Stimulated activated naive B cell treated with anti-CD40 and anti-IgM and Interleukin-4, amounts not matched to agents 10 μg/mL and 1 μg/mL and 100 μg/mL, for 72 hours (primary cell): ENCODE measurements at regions not wholly inside any gene's neighbourhood (a gene's known extent, or its start where the extent isn't known, plus 50 kb on each side); places are given as distances from the start of the nearest gene placed in this dataset.
"Not testable (repeated sequence)": the region's sequence is repeated elsewhere in the genome, so short reads cannot be mapped to it uniquely, and the experiment has no call there.

ENCODE experiments used
- ATAC-seq, 2 donors: fragments of 150-1000 bp; cut with Tn5 transposase; replicated peaks; 2 replicates each; pipeline ENCODE4 v1.10.0; 2021; ENCODE audit warnings: moderate library complexity in 1 of 2
- DNase-seq: peaks from one replicate; pipeline ENCODE4 v3.0.0; 2021
- H3K27ac Mint-ChIP-seq: one replicate; pipeline ENCODE4 v1.8.0; 2022; ENCODE audit warnings: mild to moderate bottlenecking, mixed read lengths
- H3K27me3 Mint-ChIP-seq, 2 donors: one replicate each; pipeline ENCODE4 v1.8.0; 2022; ENCODE audit warnings: mixed read lengths in 2 of 2
- H3K36me3 Mint-ChIP-seq, 2 donors: one replicate each; pipeline ENCODE4 v1.8.0; 2022; ENCODE audit warnings: mixed read lengths in 2 of 2, mild to moderate bottlenecking in 1 of 2
- H3K4me1 Mint-ChIP-seq, 2 donors: one replicate each; pipeline ENCODE4 v1.8.0; 2022; ENCODE audit warnings: mixed read lengths in 2 of 2, mild to moderate bottlenecking in 1 of 2
- H3K4me3 Mint-ChIP-seq, 2 donors: one replicate each; pipeline ENCODE4 v1.8.0; 2022; ENCODE audit warnings: mild to moderate bottlenecking in 2 of 2, mixed read lengths in 2 of 2, moderate library complexity in 1 of 2
- H3K9me3 Mint-ChIP-seq, 2 donors: one replicate each; pipeline ENCODE4 v1.8.0; 2022; ENCODE audit warnings: mixed read lengths in 2 of 2, mild to moderate bottlenecking in 1 of 2

- Mint-ChIP-seq H3K4me1 (no peaks in the 10 kb centered on the region), H3K27me3 (peaks cover 4 to 11% of the 10 kb centered on the region in 2 donors), H3K4me3 (no peak overlapping the region), H3K36me3 (no peaks in the 10 kb centered on the region), H3K9me3 (no peaks in the 10 kb centered on the region), H3K27ac (no peak overlapping the region)
- no peak for ATAC-seq
- no peak for DNase-seq
Measured at GRCh38 chr12:42002563-42002962, 142.1 kb downstream of the GXYLT1 start.

- Mint-ChIP-seq H3K36me3 (no peaks in the 10 kb centered on the region), H3K27me3 (peaks cover 0 to 4% of the 10 kb centered on the region in 2 donors), H3K4me3 (no peak overlapping the region), H3K4me1 (no peaks in the 10 kb centered on the region), H3K9me3 (no peaks in the 10 kb centered on the region), H3K27ac (no peak overlapping the region)
- DNase-seq (no peak), ATAC-seq (no peak)
Measured at GRCh38 chr12:41998436-41998835, 146.2 kb downstream of the GXYLT1 start.

- Mint-ChIP-seq H3K9me3 (peaks cover 0 to 8% of the 10 kb centered on the region in 2 donors), H3K4me3 (no peak overlapping the region), H3K4me1 (peaks cover 5 to 6% of the 10 kb centered on the region in 2 donors), H3K27ac (no peak overlapping the region), H3K27me3 (no peaks in the 10 kb centered on the region), H3K36me3 (peaks cover 0 to 3% of the 10 kb centered on the region in 2 donors)
- no peak for DNase-seq
- ATAC-seq: no peak
Measured at GRCh38 chr12:41993283-41993682, 151.4 kb downstream of the GXYLT1 start.

- no peak for ATAC-seq
- Mint-ChIP-seq H3K4me3 (no peak overlapping the region), H3K36me3 (peaks cover 0 to 3% of the 10 kb centered on the region in 2 donors), H3K4me1 (peaks cover 5 to 6% of the 10 kb centered on the region in 2 donors), H3K27ac (no peak overlapping the region), H3K9me3 (peaks cover 0 to 8% of the 10 kb centered on the region in 2 donors), H3K27me3 (no peaks in the 10 kb centered on the region)
- no peak for DNase-seq
Measured at GRCh38 chr12:41992692-41993215, 151.9 kb downstream of the GXYLT1 start.

GRCh38 chr12:41992022-41992421 is 152.7 kb downstream of the GXYLT1 start:
- H3K9me3 Mint-ChIP-seq: peaks cover 0 to 8% of the 10 kb centered on the region in 2 donors
- peaks cover 0 to 3% of the 10 kb centered on the region in 2 donors for H3K36me3 Mint-ChIP-seq
- ATAC-seq (no peak), DNase-seq (no peak)
- no peaks in the 10 kb centered on the region for H3K27me3 Mint-ChIP-seq
- H3K27ac Mint-ChIP-seq: no peak overlapping the region
- peaks cover 5 to 6% of the 10 kb centered on the region in 2 donors for H3K4me1 Mint-ChIP-seq
- H3K4me3 Mint-ChIP-seq: no peak overlapping the region

- Mint-ChIP-seq H3K9me3 (peaks cover 0 to 11% of the 10 kb centered on the region in 2 donors), H3K27ac (no peak overlapping the region), H3K4me1 (peaks cover 5 to 6% of the 10 kb centered on the region in 2 donors), H3K36me3 (peaks cover 0 to 3% of the 10 kb centered on the region in 2 donors), H3K27me3 (peaks cover 0 to 16% of the 10 kb centered on the region in 2 donors), H3K4me3 (no peak overlapping the region)
- DNase-seq (no peak), ATAC-seq (no peak)
Measured at GRCh38 chr12:41988715-41989114, 156.0 kb downstream of the GXYLT1 start.

GRCh38 chr12:41986513-41986912 is 158.2 kb downstream of the GXYLT1 start:
- H3K36me3 Mint-ChIP-seq, ATAC-seq, H3K4me3 Mint-ChIP-seq, H3K27ac Mint-ChIP-seq, DNase-seq, H3K9me3 Mint-ChIP-seq, H3K4me1 Mint-ChIP-seq: not testable (repeated sequence)
- H3K27me3 Mint-ChIP-seq: peaks cover 0 to 16% of the 10 kb centered on the region in 2 donors

- Mint-ChIP-seq H3K27me3 (peaks cover 5 to 30% of the 10 kb centered on the region in 2 donors), H3K4me3 (no peak overlapping the region), H3K4me1 (no peaks in the 10 kb centered on the region), H3K36me3 (peaks cover 0 to 3% of the 10 kb centered on the region in 2 donors), H3K27ac (no peak overlapping the region), H3K9me3 (peaks cover 4 to 7% of the 10 kb centered on the region in 2 donors)
- no peak for DNase-seq
- no peak for ATAC-seq
Measured at GRCh38 chr12:41983856-41984255, 160.8 kb downstream of the GXYLT1 start.

- no peaks in the 10 kb centered on the region for H3K36me3 Mint-ChIP-seq
- no peak overlapping the region for H3K4me3 Mint-ChIP-seq
- no peak for ATAC-seq
- H3K27me3 Mint-ChIP-seq: peaks cover 5 to 30% of the 10 kb centered on the region in 2 donors
- no peak overlapping the region for H3K27ac Mint-ChIP-seq
- no peak for DNase-seq
- no peaks in the 10 kb centered on the region for H3K4me1 Mint-ChIP-seq
- H3K9me3 Mint-ChIP-seq: peaks cover 3 to 4% of the 10 kb centered on the region in 2 donors
Measured at GRCh38 chr12:41983394-41983793, 161.3 kb downstream of the GXYLT1 start.

- Mint-ChIP-seq H3K4me1 (no peaks in the 10 kb centered on the region), H3K4me3 (no peak overlapping the region), H3K27me3 (peaks cover 5 to 30% of the 10 kb centered on the region in 2 donors), H3K27ac (no peak overlapping the region), H3K36me3 (no peaks in the 10 kb centered on the region), H3K9me3 (peaks cover 3 to 4% of the 10 kb centered on the region in 2 donors)
- DNase-seq (no peak), ATAC-seq (no peak)
Measured at GRCh38 chr12:41981758-41982157, 162.9 kb downstream of the GXYLT1 start.

GRCh38 chr12:41981013-41981412 is 163.7 kb downstream of the GXYLT1 start:
- no peak for ATAC-seq
- Mint-ChIP-seq H3K36me3 (no peaks in the 10 kb centered on the region), H3K27ac (no peak overlapping the region), H3K4me1 (no peaks in the 10 kb centered on the region), H3K4me3 (no peak overlapping the region), H3K27me3 (peaks cover 5 to 23% of the 10 kb centered on the region in 2 donors), H3K9me3 (peaks cover 2 to 4% of the 10 kb centered on the region in 2 donors)
- DNase-seq: no peak

- ATAC-seq: no peak
- H3K4me3 Mint-ChIP-seq: no peak overlapping the region
- H3K4me1 Mint-ChIP-seq: no peaks in the 10 kb centered on the region
- no peaks in the 10 kb centered on the region for H3K36me3 Mint-ChIP-seq
- H3K27ac Mint-ChIP-seq: no peak overlapping the region
- no peak for DNase-seq
- H3K9me3 Mint-ChIP-seq: peaks cover 0 to 4% of the 10 kb centered on the region in 2 donors
- H3K27me3 Mint-ChIP-seq: peaks cover 5 to 17% of the 10 kb centered on the region in 2 donors
Measured at GRCh38 chr12:41980390-41980789, 164.3 kb downstream of the GXYLT1 start.

GRCh38 chr12:41979574-41979973 is 165.1 kb downstream of the GXYLT1 start:
- Mint-ChIP-seq H3K36me3 (no peaks in the 10 kb centered on the region), H3K4me1 (no peaks in the 10 kb centered on the region), H3K27ac (no peak overlapping the region), H3K9me3 (peaks cover 0 to 4% of the 10 kb centered on the region in 2 donors), H3K27me3 (peaks cover 5 to 14% of the 10 kb centered on the region in 2 donors), H3K4me3 (no peak overlapping the region)
- DNase-seq: no peak
- no peak for ATAC-seq

- ATAC-seq: no peak
- DNase-seq: no peak
- no peak overlapping the region for H3K4me3 Mint-ChIP-seq
- no peaks in the 10 kb centered on the region for H3K9me3 Mint-ChIP-seq
- H3K36me3 Mint-ChIP-seq: no peaks in the 10 kb centered on the region
- no peak overlapping the region for H3K27ac Mint-ChIP-seq
- no peaks in the 10 kb centered on the region for H3K4me1 Mint-ChIP-seq
- no peaks in the 10 kb centered on the region for H3K27me3 Mint-ChIP-seq
Measured at GRCh38 chr12:41972598-41972997, 172.1 kb downstream of the GXYLT1 start.

- Mint-ChIP-seq H3K36me3 (no peaks in the 10 kb centered on the region), H3K4me1 (no peaks in the 10 kb centered on the region), H3K27me3 (no peaks in the 10 kb centered on the region), H3K4me3 (no peak overlapping the region), H3K27ac (no peak overlapping the region), H3K9me3 (no peaks in the 10 kb centered on the region)
- ATAC-seq (no peak), DNase-seq (no peak)
Measured at GRCh38 chr12:41972196-41972595, 172.5 kb downstream of the GXYLT1 start.
